ENCODE measurements at regions not wholly inside any gene's neighbourhood (a gene's known extent, or its start where the extent isn't known, plus 50 kb on each side); places are given as distances from the start of the nearest gene placed in this dataset.

DNA sequence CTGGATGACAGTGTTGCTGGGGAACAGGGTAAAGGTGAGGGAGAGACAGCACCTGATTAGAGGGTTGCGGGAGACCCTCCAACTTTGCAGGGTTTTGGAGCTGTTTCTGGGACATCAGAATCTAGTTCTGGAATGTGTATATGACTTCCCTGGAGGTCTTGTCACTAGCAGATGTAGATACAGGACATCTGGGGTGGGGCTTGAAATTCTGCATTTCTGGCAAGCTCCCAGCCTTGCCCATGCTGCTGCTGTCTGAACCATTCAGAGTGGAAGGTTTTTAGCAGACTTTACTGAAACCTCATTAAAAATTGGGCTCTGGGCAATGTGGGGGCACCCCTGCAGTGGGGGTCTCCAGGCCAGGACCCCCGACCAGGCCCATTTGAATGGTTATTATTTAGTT is 220.3 kb upstream of the SKOR2 start:
- no peaks in the 10 kb centered on the region for H3K9me3 ChIP-seq
- no peak overlapping the region for H3K4me3 ChIP-seq
- intact Hi-C loops (cut with DNase I), result no loop called here
- no peak overlapping the region for H3K27ac ChIP-seq
- no peaks in the 10 kb centered on the region for H3K4me1 ChIP-seq
- TF ChIP-seq, protein P1, sequence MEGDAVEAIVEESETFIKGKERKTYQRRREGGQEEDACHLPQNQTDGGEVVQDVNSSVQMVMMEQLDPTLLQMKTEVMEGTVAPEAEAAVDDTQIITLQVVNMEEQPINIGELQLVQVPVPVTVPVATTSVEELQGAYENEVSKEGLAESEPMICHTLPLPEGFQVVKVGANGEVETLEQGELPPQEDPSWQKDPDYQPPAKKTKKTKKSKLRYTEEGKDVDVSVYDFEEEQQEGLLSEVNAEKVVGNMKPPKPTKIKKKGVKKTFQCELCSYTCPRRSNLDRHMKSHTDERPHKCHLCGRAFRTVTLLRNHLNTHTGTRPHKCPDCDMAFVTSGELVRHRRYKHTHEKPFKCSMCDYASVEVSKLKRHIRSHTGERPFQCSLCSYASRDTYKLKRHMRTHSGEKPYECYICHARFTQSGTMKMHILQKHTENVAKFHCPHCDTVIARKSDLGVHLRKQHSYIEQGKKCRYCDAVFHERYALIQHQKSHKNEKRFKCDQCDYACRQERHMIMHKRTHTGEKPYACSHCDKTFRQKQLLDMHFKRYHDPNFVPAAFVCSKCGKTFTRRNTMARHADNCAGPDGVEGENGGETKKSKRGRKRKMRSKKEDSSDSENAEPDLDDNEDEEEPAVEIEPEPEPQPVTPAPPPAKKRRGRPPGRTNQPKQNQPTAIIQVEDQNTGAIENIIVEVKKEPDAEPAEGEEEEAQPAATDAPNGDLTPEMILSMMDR (IDR thresholded peaks at IDR 0.05), result no peak
- TF ChIP-seq POLR2AphosphoS5 (IDR thresholded peaks at IDR 0.05; ENCODE audit: insufficient read depth in 1 of 2, low read depth in 1 of 2) (no peak), POLR2A (IDR thresholded peaks at IDR 0.05) (no peak)
- no peaks in the 10 kb centered on the region for H3K36me3 ChIP-seq
- no peaks in the 10 kb centered on the region for H3K27me3 ChIP-seq
- DNase-seq (ENCODE audit: extremely low spot score in 2 of 2), result no peak

DNA sequence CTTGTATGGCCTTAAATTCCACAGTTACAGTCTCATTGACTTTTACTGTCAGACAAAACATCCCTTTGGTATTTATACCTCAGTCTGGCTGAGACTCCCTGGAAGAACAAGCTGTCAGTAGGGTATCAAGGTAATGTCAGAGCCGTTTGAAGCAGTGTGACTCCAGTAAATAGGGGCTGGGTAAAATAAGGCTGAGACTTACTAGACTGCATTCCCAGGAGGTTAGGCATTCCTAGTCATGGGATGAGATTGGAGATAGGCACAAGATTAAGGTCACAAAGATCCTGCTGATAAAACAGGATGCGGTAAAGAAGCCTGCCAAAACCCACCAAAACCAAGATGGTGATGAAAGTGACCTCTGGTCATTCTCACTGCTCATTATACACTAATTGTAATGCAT is 219.5 kb upstream of the SKOR2 start:
- Histone ChIP-seq H3K36me3 (no peaks in the 10 kb centered on the region), H3K27me3 (no peaks in the 10 kb centered on the region), H3K4me3 (no peak overlapping the region), H3K27ac (no peak overlapping the region), H3K9me3 (no peaks in the 10 kb centered on the region), H3K4me1 (no peaks in the 10 kb centered on the region)
- intact Hi-C loops (cut with DNase I), result no loop called here
- no peak for DNase-seq (ENCODE audit: extremely low spot score in 2 of 2)
- TF ChIP-seq, protein P1 (IDR thresholded peaks at IDR 0.05), result no peak
- TF ChIP-seq POLR2AphosphoS5 (IDR thresholded peaks at IDR 0.05; ENCODE audit: insufficient read depth in 1 of 2, low read depth in 1 of 2) (no peak), POLR2A (IDR thresholded peaks at IDR 0.05) (no peak)

DNA sequence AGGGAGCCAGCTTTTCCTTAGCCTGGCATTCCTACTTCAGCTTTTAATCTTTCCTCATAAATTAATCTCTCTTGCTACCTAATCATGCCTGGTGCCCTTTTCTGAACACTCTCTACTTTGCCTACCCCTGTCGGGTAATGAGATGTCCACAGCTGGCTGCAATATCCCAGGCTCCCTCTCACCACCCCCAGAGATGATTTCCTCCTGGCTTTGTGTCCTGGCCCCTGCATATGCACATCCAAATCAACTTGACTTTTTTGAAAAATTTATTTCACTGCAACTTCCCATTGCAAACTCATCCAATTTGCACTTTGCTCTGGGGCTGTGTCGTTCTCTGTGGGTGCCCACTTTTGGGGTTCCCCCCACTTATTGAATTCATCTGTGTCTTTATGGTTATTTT is 218.1 kb upstream of the SKOR2 start:
- H3K4me1 ChIP-seq, result no peaks in the 10 kb centered on the region
- TF ChIP-seq, protein P1 (IDR thresholded peaks at IDR 0.05), result no peak
- TF ChIP-seq POLR2A (IDR thresholded peaks at IDR 0.05) (no peak), POLR2AphosphoS5 (IDR thresholded peaks at IDR 0.05; ENCODE audit: insufficient read depth in 1 of 2, low read depth in 1 of 2) (no peak)
- H3K27me3 ChIP-seq, result no peaks in the 10 kb centered on the region
- H3K9me3 ChIP-seq, result no peaks in the 10 kb centered on the region
- no peaks in the 10 kb centered on the region for H3K36me3 ChIP-seq
- no peak overlapping the region for H3K27ac ChIP-seq
- no peak for DNase-seq (ENCODE audit: extremely low spot score in 2 of 2)
- intact Hi-C loops (cut with DNase I), result no loop called here
- no peak overlapping the region for H3K4me3 ChIP-seq

DNA sequence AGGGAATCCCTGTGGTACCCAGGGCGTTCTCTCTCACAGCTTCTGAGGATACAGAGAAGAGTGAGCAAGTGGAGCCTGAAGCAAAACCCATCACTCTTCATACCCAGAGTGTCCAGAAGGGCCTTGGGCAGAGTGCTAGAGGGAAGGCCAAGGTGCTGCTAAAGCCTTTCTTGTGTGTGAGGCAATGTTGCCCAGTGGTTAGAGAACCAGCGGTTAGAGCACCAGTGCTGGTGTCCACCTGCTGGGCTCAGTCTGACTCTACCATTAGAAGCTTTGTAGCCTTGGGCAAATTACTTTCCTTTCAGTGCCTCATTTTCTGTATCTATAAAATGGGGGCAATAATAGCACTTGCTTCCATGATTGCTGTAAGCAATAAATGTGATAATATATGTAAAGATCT is 210.5 kb upstream of the SKOR2 start:
- TF ChIP-seq, protein P1 (IDR thresholded peaks at IDR 0.05), result no peak
- TF ChIP-seq POLR2AphosphoS5 (IDR thresholded peaks at IDR 0.05; ENCODE audit: insufficient read depth in 1 of 2, low read depth in 1 of 2) (no peak), POLR2A (IDR thresholded peaks at IDR 0.05) (no peak)
- Histone ChIP-seq H3K27me3 (no peaks in the 10 kb centered on the region), H3K27ac (no peak overlapping the region), H3K36me3 (no peaks in the 10 kb centered on the region), H3K4me1 (no peaks in the 10 kb centered on the region), H3K4me3 (no peak overlapping the region), H3K9me3 (no peaks in the 10 kb centered on the region)
- intact Hi-C loops (cut with DNase I), result no loop called here
- no peak for DNase-seq (ENCODE audit: extremely low spot score in 2 of 2)

DNA sequence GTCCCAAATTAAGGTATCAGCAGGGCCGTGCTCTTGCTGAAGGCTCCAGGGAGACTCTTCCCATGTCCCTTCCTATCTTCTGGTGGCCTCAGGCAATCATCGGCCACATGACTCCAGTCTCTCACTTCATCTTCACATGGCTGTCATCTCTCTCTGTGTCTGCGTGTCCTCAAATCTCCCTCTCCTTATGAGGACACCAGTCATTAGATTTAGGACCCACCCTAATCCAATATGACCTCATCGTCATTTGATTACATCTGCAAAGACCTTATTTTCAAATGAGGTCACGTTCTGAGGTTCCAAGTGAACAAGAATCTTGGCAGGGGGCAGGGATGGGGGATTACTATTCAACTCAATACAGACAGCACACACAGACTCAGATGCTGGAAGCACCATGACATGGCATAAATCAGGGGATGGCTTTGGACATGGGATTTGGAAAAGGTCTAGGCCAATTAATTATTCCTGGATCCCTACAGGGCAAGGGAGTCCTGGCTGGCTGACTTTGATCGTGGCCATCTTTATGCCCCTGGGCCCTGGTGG is 210.0 kb upstream of the SKOR2 start:
- Histone ChIP-seq H3K27me3 (no peaks in the 10 kb centered on the region), H3K36me3 (no peaks in the 10 kb centered on the region), H3K4me1 (no peaks in the 10 kb centered on the region), H3K4me3 (no peak overlapping the region), H3K9me3 (no peaks in the 10 kb centered on the region), H3K27ac (no peak overlapping the region)
- TF ChIP-seq POLR2A (IDR thresholded peaks at IDR 0.05) (no peak), POLR2AphosphoS5 (IDR thresholded peaks at IDR 0.05; ENCODE audit: insufficient read depth in 1 of 2, low read depth in 1 of 2) (no peak)
- TF ChIP-seq, protein P1 (IDR thresholded peaks at IDR 0.05), result no peak
- intact Hi-C loops (cut with DNase I), result no loop called here
- DNase-seq (ENCODE audit: extremely low spot score in 2 of 2), result no peak

Measured in vagina (tissue), 2 donors.